Immature natural killer cell (primary cell): ENCODE measurements at regions not wholly inside any gene's neighbourhood (a gene's known extent, or its start where the extent isn't known, plus 50 kb on each side); places are given as distances from the start of the nearest gene placed in this dataset.

Source experiments
- DNase-seq, 3 donors: peaks; one replicate each; pipeline ENCODE4 v3.0.0; 2022; ENCODE audit warnings: mixed read lengths in 1 of 3
- H3K27ac Mint-ChIP-seq, 6 donors: one replicate each; pipeline ENCODE4 v1.8.0; 2020; ENCODE audit warnings: mixed read lengths in 6 of 6, mild to moderate bottlenecking in 5 of 6, inconsistent platforms in 4 of 6, moderate library complexity in 3 of 6
- H3K27me3 Mint-ChIP-seq, 3 donors: one replicate each; pipeline ENCODE4 v1.8.0; 2020 to 2021; ENCODE audit warnings: low read depth in 3 of 3, mild to moderate bottlenecking in 3 of 3, mixed read lengths in 3 of 3, moderate library complexity in 3 of 3, inconsistent platforms in 1 of 3
- H3K36me3 Mint-ChIP-seq, 3 donors: one replicate each; pipeline ENCODE4 v1.8.0; 2020; ENCODE audit warnings: mixed read lengths in 3 of 3, inconsistent platforms in 2 of 3, mild to moderate bottlenecking in 2 of 3
- H3K4me1 Mint-ChIP-seq, 2 donors: one replicate each; pipeline ENCODE4 v1.8.0; 2020; ENCODE audit warnings: inconsistent platforms in 2 of 2, mild to moderate bottlenecking in 2 of 2, mixed read lengths in 2 of 2, moderate library complexity in 1 of 2
- H3K4me3 Mint-ChIP-seq, 5 donors: one replicate each; pipeline ENCODE4 v1.8.0; 2020; ENCODE audit warnings: mild to moderate bottlenecking in 5 of 5, mixed read lengths in 5 of 5, inconsistent platforms in 3 of 5, moderate library complexity in 3 of 5
- H3K9me3 Mint-ChIP-seq, 6 donors: one replicate each; pipeline ENCODE4 v1.8.0; 2020; ENCODE audit warnings: mild to moderate bottlenecking in 6 of 6, mixed read lengths in 6 of 6, inconsistent platforms in 4 of 6, moderate library complexity in 3 of 6

DNA sequence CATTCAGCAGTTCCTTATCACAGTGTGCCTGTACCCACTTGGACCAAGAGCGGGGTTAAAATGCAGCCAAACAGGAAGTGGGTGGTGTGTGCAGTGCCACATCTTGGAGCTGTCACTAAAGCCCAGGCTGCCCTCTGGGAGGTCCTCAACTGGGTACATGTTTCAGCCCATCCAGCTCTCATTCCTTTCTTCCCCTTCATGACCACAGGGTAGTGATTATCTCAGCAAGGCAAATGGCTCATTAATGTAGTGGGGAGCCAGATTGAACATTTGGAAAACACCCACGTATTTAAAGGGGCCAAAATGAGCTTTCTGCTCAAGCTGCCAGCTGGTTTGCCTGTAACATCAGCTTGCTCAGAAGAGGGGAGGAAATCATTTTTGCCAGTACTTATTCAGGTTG lies 210.8 kb upstream of the BTG1 start:
- Mint-ChIP-seq H3K9me3 (peaks cover 0 to 8% (median 0%) of the 10 kb centered on the region in 6 donors), H3K27ac (peak overlapping the region in 3 of 6 donors; percentile 3 to 20 (median 17)), H3K27me3 (peaks cover 0 to 1% (median 0%) of the 10 kb centered on the region in 3 donors), H3K4me3 (peak overlapping the region in 3 of 5 donors; percentile 8 to 23 (median 22)), H3K36me3 (peaks cover 0 to 14% (median 14%) of the 10 kb centered on the region in 3 donors), H3K4me1 (peaks cover 39 to 54% of the 10 kb centered on the region in 2 donors)
- DNase-seq: peak in 1 of 3 donors; percentile 10

DNA sequence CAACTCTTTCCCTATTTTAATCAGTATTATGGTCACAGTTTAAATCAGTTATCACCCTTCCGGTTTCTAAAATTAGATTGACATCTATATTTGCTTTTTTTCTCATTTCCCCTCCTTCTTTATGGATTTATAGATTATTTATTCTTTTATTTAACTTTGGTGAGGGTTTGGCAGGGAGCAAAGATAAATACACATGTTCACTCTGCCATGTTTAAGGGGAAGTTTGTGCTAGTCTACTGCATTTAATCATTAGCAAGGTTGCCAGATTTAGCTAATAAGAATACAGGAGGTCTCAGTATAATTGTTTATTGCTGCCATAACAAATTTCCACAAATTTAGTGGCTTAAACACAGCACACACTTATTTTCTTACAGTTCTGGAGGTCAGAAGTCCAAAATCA lies 204.0 kb upstream of the BTG1 start:
- H3K27ac Mint-ChIP-seq: peak overlapping the region in 1 of 6 donors; percentile 4
- peaks cover 0 to 4% (median 0%) of the 10 kb centered on the region in 6 donors for H3K9me3 Mint-ChIP-seq
- H3K36me3 Mint-ChIP-seq: peaks cover 0 to 4% (median 0%) of the 10 kb centered on the region in 3 donors
- H3K4me3 Mint-ChIP-seq: no peak overlapping the region
- no peak for DNase-seq
- peaks cover 4 to 20% of the 10 kb centered on the region in 2 donors for H3K4me1 Mint-ChIP-seq
- peaks cover 0 to 3% (median 2%) of the 10 kb centered on the region in 3 donors for H3K27me3 Mint-ChIP-seq

- H3K9me3 Mint-ChIP-seq: no peaks in the 10 kb centered on the region
- no peak overlapping the region for H3K4me3 Mint-ChIP-seq
- no peak for DNase-seq
- peaks cover 0 to 1% (median 0%) of the 10 kb centered on the region in 3 donors for H3K27me3 Mint-ChIP-seq
- H3K4me1 Mint-ChIP-seq: peaks cover 6 to 19% of the 10 kb centered on the region in 2 donors
- H3K36me3 Mint-ChIP-seq: no peaks in the 10 kb centered on the region
- H3K27ac Mint-ChIP-seq: no peak overlapping the region
Observed at GRCh38 chr12:92342574-92342973, 196.9 kb upstream of the BTG1 start.

GRCh38 chr12:92341065-92341668 lies 195.5 kb upstream of the BTG1 start:
- DNase-seq: no peak
- Mint-ChIP-seq H3K9me3 (no peaks in the 10 kb centered on the region), H3K27ac (peak overlapping the region in 4 of 6 donors; percentile 0 to 73 (median 50)), H3K36me3 (no peaks in the 10 kb centered on the region), H3K27me3 (no peaks in the 10 kb centered on the region), H3K4me1 (peaks cover 6 to 16% of the 10 kb centered on the region in 2 donors), H3K4me3 (peak overlapping the region; percentile 15 to 67 (median 59))

DNA sequence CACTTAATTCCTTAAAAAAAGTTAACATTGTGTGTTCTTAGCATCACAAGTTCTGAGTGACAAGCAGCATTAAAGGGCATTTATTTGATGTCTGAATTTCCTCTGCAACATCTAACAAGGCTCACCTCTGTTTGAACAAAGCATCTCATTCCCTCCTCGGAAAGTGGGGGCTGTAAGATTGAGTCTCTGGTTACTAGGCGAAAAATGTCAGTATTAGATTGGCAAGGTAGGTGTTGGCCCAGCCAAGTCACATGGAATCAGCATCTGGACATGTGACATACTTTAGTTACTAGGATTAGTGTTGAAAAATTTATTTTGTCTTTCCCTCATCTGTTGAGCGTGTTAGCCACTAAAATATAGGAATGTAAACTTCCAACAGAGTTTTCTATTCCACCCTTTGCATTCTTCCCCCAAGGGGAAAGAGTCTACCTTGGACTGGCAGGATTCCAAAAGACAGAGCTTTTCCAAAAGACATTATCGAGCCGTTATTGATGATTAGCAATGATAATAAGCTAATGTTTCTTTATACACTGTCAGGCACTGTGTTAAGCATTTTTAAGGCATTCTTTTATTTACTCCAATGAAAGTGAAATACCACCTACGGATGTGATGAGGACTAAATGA lies 194.9 kb upstream of the BTG1 start:
- Mint-ChIP-seq H3K27me3 (no peaks in the 10 kb centered on the region), H3K9me3 (no peaks in the 10 kb centered on the region), H3K4me3 (peak overlapping the region in 1 of 5 donors; percentile 67), H3K36me3 (no peaks in the 10 kb centered on the region), H3K27ac (peak overlapping the region in 1 of 6 donors; percentile 29), H3K4me1 (peaks cover 6 to 16% of the 10 kb centered on the region in 2 donors)
- DNase-seq: no peak

GRCh38 chr12:92340003-92340402 lies 194.4 kb upstream of the BTG1 start:
- Mint-ChIP-seq H3K4me3 (no peak overlapping the region), H3K36me3 (no peaks in the 10 kb centered on the region), H3K27ac (no peak overlapping the region), H3K4me1 (peaks cover 6 to 16% of the 10 kb centered on the region in 2 donors), H3K9me3 (no peaks in the 10 kb centered on the region), H3K27me3 (no peaks in the 10 kb centered on the region)
- no peak for DNase-seq

DNA sequence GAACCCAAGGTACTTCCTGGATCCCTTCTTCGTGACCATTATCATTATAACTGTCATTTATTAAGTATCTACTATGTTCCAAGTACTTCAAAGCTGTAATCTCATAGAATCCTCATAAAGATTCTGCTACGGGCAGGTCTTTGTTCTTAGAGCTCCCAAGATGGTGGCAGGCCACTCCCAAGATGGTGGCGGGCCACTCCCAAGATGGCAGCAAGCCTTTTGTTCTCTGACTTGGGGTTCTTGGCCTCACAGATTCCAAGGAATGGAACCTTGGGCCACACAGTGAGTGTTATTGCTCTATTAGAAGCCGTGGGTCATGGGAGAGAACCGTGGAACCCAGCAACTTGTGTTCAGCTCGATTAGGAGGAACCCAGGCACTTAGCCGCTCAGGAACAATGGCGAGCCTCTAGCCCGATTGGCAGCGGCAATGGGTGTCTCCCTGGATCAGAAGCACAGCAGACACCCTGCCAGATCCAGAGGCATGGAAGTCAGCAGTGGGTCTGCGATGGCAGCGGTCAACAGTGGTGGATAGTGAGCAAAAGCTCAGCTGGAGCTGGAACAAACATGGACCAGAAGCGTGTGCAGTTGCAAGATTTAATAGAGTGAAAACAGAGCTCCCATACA lies 193.7 kb upstream of the BTG1 start:
- H3K36me3 Mint-ChIP-seq: no peaks in the 10 kb centered on the region

GRCh38 chr12:92338671-92339070 lies 193.0 kb upstream of the BTG1 start:
- Mint-ChIP-seq H3K4me3 (no peak overlapping the region), H3K9me3 (no peaks in the 10 kb centered on the region), H3K27me3 (peaks cover 0 to 4% (median 1%) of the 10 kb centered on the region in 3 donors), H3K27ac (no peak overlapping the region), H3K36me3 (no peaks in the 10 kb centered on the region), H3K4me1 (peaks cover 6 to 22% of the 10 kb centered on the region in 2 donors)
- no peak for DNase-seq

More for the DNA sequence above, 193.7 kb upstream of the BTG1 start:
- Mint-ChIP-seq H3K27me3 (no peaks in the 10 kb centered on the region), H3K9me3 (no peaks in the 10 kb centered on the region), H3K4me1 (peaks cover 6 to 16% of the 10 kb centered on the region in 2 donors), H3K27ac (no peak overlapping the region), H3K4me3 (no peak overlapping the region)
- no peak for DNase-seq

DNA sequence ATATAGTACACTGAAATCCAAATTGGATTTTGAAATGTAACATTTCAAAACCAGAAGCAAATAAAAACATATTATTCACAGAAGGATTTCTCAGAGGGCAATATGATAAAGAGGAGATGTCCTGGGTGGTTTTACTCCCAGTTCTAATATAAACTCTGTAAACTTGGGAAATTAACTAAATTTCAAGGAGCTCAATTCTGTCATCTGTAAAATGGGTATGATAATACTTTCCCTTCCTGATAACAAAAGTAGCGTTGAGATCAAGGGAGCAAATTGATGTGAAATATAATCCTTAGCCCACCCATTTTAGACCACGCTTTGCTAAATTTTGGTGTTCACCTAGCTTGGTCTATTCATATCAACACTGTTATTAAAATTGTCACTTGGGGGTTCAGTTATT lies 192.5 kb upstream of the BTG1 start:
- no peak for DNase-seq
- no peak overlapping the region for H3K4me3 Mint-ChIP-seq
- H3K36me3 Mint-ChIP-seq: no peaks in the 10 kb centered on the region
- H3K9me3 Mint-ChIP-seq: no peaks in the 10 kb centered on the region
- H3K27ac Mint-ChIP-seq: no peak overlapping the region
- peaks cover 0 to 4% (median 1%) of the 10 kb centered on the region in 3 donors for H3K27me3 Mint-ChIP-seq
- peaks cover 11 to 27% of the 10 kb centered on the region in 2 donors for H3K4me1 Mint-ChIP-seq

GRCh38 chr12:92337128-92337527 lies 191.5 kb upstream of the BTG1 start:
- no peaks in the 10 kb centered on the region for H3K9me3 Mint-ChIP-seq
- no peak for DNase-seq
- peaks cover 19 to 37% of the 10 kb centered on the region in 2 donors for H3K4me1 Mint-ChIP-seq
- peaks cover 0 to 4% (median 1%) of the 10 kb centered on the region in 3 donors for H3K27me3 Mint-ChIP-seq
- no peaks in the 10 kb centered on the region for H3K36me3 Mint-ChIP-seq
- H3K4me3 Mint-ChIP-seq: no peak overlapping the region
- no peak overlapping the region for H3K27ac Mint-ChIP-seq

DNA sequence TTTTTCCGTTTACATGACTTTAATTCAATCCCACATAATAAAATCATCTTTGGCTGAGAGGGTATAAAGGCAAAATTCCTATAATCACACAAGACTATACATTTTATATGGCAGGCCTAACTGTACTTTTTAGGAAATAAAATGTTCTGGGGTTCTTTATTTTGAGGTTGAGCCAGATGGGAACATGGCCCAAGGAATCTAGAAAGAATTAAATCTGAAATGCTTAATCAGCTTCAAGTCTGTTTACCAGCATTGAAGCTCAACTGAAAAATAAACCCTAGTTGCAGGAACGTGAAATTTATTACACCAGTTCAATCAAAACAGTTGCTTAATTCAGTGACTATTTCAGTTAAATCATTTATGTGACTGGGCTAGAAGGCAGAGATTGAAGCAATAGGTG lies 191.0 kb upstream of the BTG1 start:
- no peaks in the 10 kb centered on the region for H3K9me3 Mint-ChIP-seq
- H3K27me3 Mint-ChIP-seq: peaks cover 0 to 4% (median 1%) of the 10 kb centered on the region in 3 donors
- no peak overlapping the region for H3K4me3 Mint-ChIP-seq
- DNase-seq: no peak
- H3K4me1 Mint-ChIP-seq: peaks cover 19 to 37% of the 10 kb centered on the region in 2 donors
- H3K36me3 Mint-ChIP-seq: no peaks in the 10 kb centered on the region
- no peak overlapping the region for H3K27ac Mint-ChIP-seq

GRCh38 chr12:92335831-92336230 lies 190.2 kb upstream of the BTG1 start:
- no peak overlapping the region for H3K4me3 Mint-ChIP-seq
- DNase-seq: no peak
- H3K4me1 Mint-ChIP-seq: peaks cover 13 to 29% of the 10 kb centered on the region in 2 donors
- no peaks in the 10 kb centered on the region for H3K36me3 Mint-ChIP-seq
- no peaks in the 10 kb centered on the region for H3K9me3 Mint-ChIP-seq
- peaks cover 0 to 4% (median 1%) of the 10 kb centered on the region in 3 donors for H3K27me3 Mint-ChIP-seq
- H3K27ac Mint-ChIP-seq: no peak overlapping the region

DNA sequence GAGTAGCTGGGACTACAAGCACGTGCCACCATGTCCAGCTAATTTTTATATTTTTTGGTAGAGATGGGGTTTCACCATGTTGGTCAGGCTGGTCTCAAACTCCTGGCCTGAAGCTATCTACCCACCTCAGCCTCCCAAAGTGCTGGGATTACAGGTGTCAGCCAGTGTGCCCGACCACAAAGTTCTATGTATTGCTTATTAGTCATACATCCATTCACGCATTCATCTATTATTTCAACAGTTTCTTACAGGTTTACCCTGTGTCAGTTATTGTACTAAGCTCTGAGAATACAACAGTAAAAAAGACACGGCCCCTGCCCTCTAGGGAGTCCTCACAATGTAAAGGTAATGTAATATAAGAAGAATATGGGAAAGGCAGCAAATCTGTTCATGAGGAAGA lies 188.9 kb upstream of the BTG1 start:
- peaks cover 0 to 4% (median 1%) of the 10 kb centered on the region in 3 donors for H3K27me3 Mint-ChIP-seq
- no peaks in the 10 kb centered on the region for H3K36me3 Mint-ChIP-seq
- no peak for DNase-seq
- H3K4me3 Mint-ChIP-seq: no peak overlapping the region
- no peaks in the 10 kb centered on the region for H3K9me3 Mint-ChIP-seq
- H3K4me1 Mint-ChIP-seq: peaks cover 13 to 24% of the 10 kb centered on the region in 2 donors
- H3K27ac Mint-ChIP-seq: no peak overlapping the region

GRCh38 chr12:92332552-92332951 lies 186.9 kb upstream of the BTG1 start:
- DNase-seq: peak; percentile 5 to 16 (median 12)
- Mint-ChIP-seq H3K4me3 (peak overlapping the region in 3 of 5 donors; percentile 2 to 45 (median 42)), H3K27ac (peak overlapping the region in 2 of 6 donors; percentile 3 to 26), H3K4me1 (peaks cover 13 to 24% of the 10 kb centered on the region in 2 donors), H3K27me3 (peaks cover 2 to 5% (median 4%) of the 10 kb centered on the region in 3 donors), H3K9me3 (no peaks in the 10 kb centered on the region), H3K36me3 (peaks cover 0 to 4% (median 0%) of the 10 kb centered on the region in 3 donors)
